ENCODE measurements at regions not wholly inside any gene's neighbourhood (a gene's known extent, or its start where the extent isn't known, plus 50 kb on each side); places are given as distances from the start of the nearest gene placed in this dataset.
"Not testable (repeated sequence)": the region's sequence is repeated elsewhere in the genome, so short reads cannot be mapped to it uniquely, and the experiment has no call there.

GRCh38 chrY:4035801-4036511 lies 457.1 kb downstream of the TGIF2LY start:
- H3K36me3 ChIP-seq; intact Hi-C loops (cut with DNase I); H3K9me3 ChIP-seq; H3K27ac ChIP-seq; H3K27me3 ChIP-seq; H3K4me1 ChIP-seq; H3K4me3 ChIP-seq; ATAC-seq: not testable (repeated sequence)
- peak in 1 of 2 donors; percentile 4 for DNase-seq
- WGBS, 2 donors, result 52 to 62% methylated on average over 6 of the region's 6 CpGs
